Keratinocyte (primary cell): ENCODE measurements at regions not wholly inside any gene's neighbourhood (a gene's known extent, or its start where the extent isn't known, plus 50 kb on each side); places are given as distances from the start of the nearest gene placed in this dataset.

Experiments
- DNase-seq: peaks from one replicate; pipeline ENCODE4 v3.0.0-alpha.2; 2011; ENCODE audit warnings: low read depth, missing footprints, low spot score
- FAIRE-seq: peaks from 2 replicates; lab custom pipeline; 2011; peaks lifted over from hg19 to GRCh38; lab: Jason Lieb, UNC
- H2AFZ ChIP-seq: 2 replicates; pipeline ENCODE4 v1.6.0; 2012; ENCODE audit warnings: low read length, control low read depth, inconsistent platforms; ENCODE audit not compliant: control insufficient read depth
- H3K27ac ChIP-seq: 2 replicates; pipeline ENCODE4 v1.5.1; 2011; ENCODE audit warnings: low read length; ENCODE audit not compliant: control insufficient read depth, insufficient read depth
- H3K27me3 ChIP-seq: 3 replicates; pipeline ENCODE4 v1.6.0; 2011; ENCODE audit warnings: low read length; ENCODE audit not compliant: control insufficient read depth, insufficient read depth; ENCODE audit errors: extremely low read depth
- H3K36me3 ChIP-seq, 2 experiments: 2 replicates in 1 of 2; 3 replicates in 1 of 2; pipeline ENCODE4 v1.5.1; 2011; ENCODE audit warnings: low read length in 2 of 2, mild to moderate bottlenecking in 1 of 2; ENCODE audit not compliant: control insufficient read depth in 2 of 2, insufficient read depth in 2 of 2; ENCODE audit errors: extremely low read depth in 1 of 2
- H3K4me1 ChIP-seq: 3 replicates; pipeline ENCODE4 v1.5.1; 2011; ENCODE audit warnings: low read length; ENCODE audit not compliant: control insufficient read depth, insufficient read depth; ENCODE audit errors: extremely low read depth
- H3K4me2 ChIP-seq: 3 replicates; pipeline ENCODE4 v1.6.0; 2011; ENCODE audit warnings: low read depth, low read length; ENCODE audit not compliant: control insufficient read depth, insufficient read depth; ENCODE audit errors: extremely low read depth
- H3K4me3 ChIP-seq, 3 experiments: fragments of 200-600 bp in 1 of 3; sonication (generic) in 1 of 3; 2 replicates in 2 of 3; 3 replicates in 1 of 3; pipeline ENCODE4 v1.5.1; 2011 to 2016; ENCODE audit warnings: low read length in 3 of 3, mild to moderate bottlenecking in 3 of 3, control low read depth in 2 of 3, inconsistent platforms in 1 of 3, low read depth in 1 of 3, mixed read lengths in 1 of 3, mixed run types in 1 of 3, moderate library complexity in 1 of 3; ENCODE audit not compliant: control insufficient read depth in 2 of 3, insufficient read depth in 2 of 3; ENCODE audit errors: extremely low read depth in 1 of 3
- H3K79me2 ChIP-seq: 2 replicates; pipeline ENCODE4 v1.6.0; 2012; ENCODE audit warnings: low read length; ENCODE audit not compliant: control insufficient read depth, insufficient read depth
- H3K9ac ChIP-seq: 3 replicates; pipeline ENCODE4 v1.6.0; 2011; ENCODE audit warnings: low read length; ENCODE audit not compliant: control insufficient read depth, insufficient read depth; ENCODE audit errors: extremely low read depth
- H3K9me1 ChIP-seq: 3 replicates; pipeline ENCODE4 v1.6.0; 2011; ENCODE audit warnings: low read length; ENCODE audit not compliant: control insufficient read depth, insufficient read depth; ENCODE audit errors: extremely low read depth
- H3K9me3 ChIP-seq: 2 replicates; pipeline ENCODE4 v1.5.1; 2012; ENCODE audit warnings: low read depth, low read length; ENCODE audit not compliant: control insufficient read depth
- H4K20me1 ChIP-seq: 3 replicates; pipeline ENCODE4 v1.6.0; 2011; ENCODE audit warnings: low read length; ENCODE audit not compliant: control insufficient read depth, insufficient read depth; ENCODE audit errors: extremely low read depth
- EZH2 ChIP-seq: IDR thresholded peaks from one replicate; pipeline ENCODE4 v1.6.1; 2012; ENCODE audit warnings: inconsistent platforms, mild to moderate bottlenecking, low read length, moderate library complexity
- dilution Hi-C: fragments of 300-500 bp; cut with MboI; formaldehyde crosslinking; loops from one replicate; pipeline ENCODE4 v1.7.0; 2020; ENCODE audit warnings: low sequenced_read_pairs; ENCODE audit not compliant: extremely low pct_ligation_motif_present
- TF ChIP-seq, protein P1 (sequence below), 3 experiments: IDR thresholded peaks in 1 of 3; conservative IDR thresholded peaks in 1 of 3; optimal IDR thresholded peaks in 1 of 3; 2 replicates in 2 of 3; 3 replicates in 1 of 3; pipeline versions ENCODE3 to v1.5.1; 2011; ENCODE audit warnings: low read length in 3 of 3, mild to moderate bottlenecking in 3 of 3, moderate library complexity in 2 of 3, control low read depth in 1 of 3, inconsistent platforms in 1 of 3; ENCODE audit not compliant: insufficient read depth in 2 of 3; ENCODE audit errors: extremely low read depth in 1 of 3

DNA sequence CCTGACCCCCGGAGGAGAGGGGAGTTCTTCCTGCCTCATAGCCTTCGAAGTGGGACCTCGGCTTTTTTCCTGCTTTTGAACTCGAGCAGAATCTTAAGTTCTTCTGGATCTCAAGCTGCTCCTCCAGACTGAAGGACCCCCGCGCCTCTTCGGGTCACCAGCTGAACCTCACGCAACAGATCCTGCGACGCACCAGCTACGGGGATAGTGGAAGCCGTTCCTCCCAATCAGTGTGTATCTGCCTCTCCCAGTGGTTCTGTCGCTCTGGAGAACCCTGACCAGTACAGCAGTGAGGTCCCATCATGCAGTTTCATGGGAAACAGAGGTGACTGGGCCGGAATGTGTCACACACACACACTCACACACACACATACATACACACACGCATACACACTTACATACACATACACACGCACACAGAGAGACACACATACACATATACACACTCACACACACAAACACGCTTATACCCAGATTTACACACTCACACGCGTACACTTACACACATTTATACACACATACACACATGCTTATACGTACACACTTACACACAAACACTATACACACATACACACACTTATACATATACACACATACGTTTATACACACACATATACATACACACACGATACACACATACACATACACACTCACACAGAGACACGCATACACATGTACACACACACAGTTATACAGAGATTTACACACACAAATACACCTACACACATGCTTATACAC, 170.0 kb downstream of the TTLL2 start:
- no peak for FAIRE-seq
- H3K9me1 ChIP-seq: no peaks in the 10 kb centered on the region
- dilution Hi-C loops: no loop called here
- no peaks in the 10 kb centered on the region for H3K79me2 ChIP-seq
- no peak overlapping the region for H3K9ac ChIP-seq
- H3K27ac ChIP-seq: no peak overlapping the region
- H3K4me1 ChIP-seq: no peaks in the 10 kb centered on the region
- DNase-seq: no peak
- H3K4me3 ChIP-seq: no peak overlapping the region
- TF ChIP-seq, protein P1, sequence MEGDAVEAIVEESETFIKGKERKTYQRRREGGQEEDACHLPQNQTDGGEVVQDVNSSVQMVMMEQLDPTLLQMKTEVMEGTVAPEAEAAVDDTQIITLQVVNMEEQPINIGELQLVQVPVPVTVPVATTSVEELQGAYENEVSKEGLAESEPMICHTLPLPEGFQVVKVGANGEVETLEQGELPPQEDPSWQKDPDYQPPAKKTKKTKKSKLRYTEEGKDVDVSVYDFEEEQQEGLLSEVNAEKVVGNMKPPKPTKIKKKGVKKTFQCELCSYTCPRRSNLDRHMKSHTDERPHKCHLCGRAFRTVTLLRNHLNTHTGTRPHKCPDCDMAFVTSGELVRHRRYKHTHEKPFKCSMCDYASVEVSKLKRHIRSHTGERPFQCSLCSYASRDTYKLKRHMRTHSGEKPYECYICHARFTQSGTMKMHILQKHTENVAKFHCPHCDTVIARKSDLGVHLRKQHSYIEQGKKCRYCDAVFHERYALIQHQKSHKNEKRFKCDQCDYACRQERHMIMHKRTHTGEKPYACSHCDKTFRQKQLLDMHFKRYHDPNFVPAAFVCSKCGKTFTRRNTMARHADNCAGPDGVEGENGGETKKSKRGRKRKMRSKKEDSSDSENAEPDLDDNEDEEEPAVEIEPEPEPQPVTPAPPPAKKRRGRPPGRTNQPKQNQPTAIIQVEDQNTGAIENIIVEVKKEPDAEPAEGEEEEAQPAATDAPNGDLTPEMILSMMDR (optimal IDR thresholded peaks at IDR 0.05 in 1 of 3, IDR thresholded peaks at IDR 0.05 in 1 of 3, conservative IDR thresholded peaks at IDR 0.05 in 1 of 3; ENCODE audit: extremely low read depth in 1 of 3, insufficient read depth in 2 of 3, low read length in 3 of 3): no peak
- TF ChIP-seq EZH2: no peak
- H3K9me3 ChIP-seq: peaks cover 7% of the 10 kb centered on the region
- H3K36me3 ChIP-seq: no peaks in the 10 kb centered on the region
- no peak overlapping the region for H2AFZ ChIP-seq
- H3K4me2 ChIP-seq: no peak overlapping the region
- no peaks in the 10 kb centered on the region for H3K27me3 ChIP-seq
- no peaks in the 10 kb centered on the region for H4K20me1 ChIP-seq

DNA sequence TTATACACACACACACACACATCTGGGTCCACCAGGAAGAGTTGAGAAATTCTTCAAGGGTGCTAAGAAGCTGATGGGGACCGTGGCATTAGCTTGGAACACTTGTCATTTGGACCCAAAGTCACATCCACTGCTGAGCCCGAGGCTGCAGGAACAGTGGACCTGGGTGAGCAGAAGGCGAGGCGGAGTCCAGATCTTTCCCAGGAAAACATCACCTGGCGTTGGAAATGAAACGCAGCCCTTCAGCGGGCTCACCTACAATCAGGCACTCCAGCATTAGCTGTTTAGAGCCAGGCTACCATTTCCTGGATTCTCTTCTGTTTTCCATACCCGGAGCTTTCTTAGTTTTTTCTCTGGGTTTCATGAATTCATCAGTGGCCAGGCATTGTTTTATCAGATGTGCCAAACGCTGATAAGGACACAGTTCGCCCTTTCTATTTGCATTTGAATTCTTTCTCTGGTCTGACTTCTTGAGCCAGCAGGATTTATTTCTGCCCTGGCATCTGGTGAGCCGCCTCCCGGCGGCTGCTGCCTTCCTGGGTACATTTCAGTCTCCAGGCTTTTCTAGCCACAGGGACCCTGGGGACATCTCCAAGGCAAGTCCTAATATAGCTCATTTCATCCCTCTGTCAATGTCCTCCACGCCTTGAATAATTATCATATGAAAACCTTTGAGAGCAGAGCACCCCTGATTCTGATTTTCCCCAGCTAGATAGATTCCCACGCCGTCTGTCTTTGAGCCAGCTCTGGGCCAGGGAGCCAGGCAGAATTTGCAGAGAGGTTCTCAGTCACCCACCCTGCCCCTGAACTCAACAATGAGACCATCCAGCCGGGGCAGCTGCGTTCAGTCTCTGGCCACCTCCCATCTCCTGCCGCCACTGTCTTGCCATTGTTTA, 170.9 kb downstream of the TTLL2 start:
- no peak for DNase-seq
- no peaks in the 10 kb centered on the region for H3K4me1 ChIP-seq
- H3K79me2 ChIP-seq: no peaks in the 10 kb centered on the region

More for the DNA sequence above, 170.9 kb downstream of the TTLL2 start:
- Histone ChIP-seq H3K9me3 (peaks cover 7% of the 10 kb centered on the region), H3K27ac (no peak overlapping the region), H3K27me3 (no peaks in the 10 kb centered on the region), H3K4me3 (no peak overlapping the region), H4K20me1 (no peaks in the 10 kb centered on the region), H3K9me1 (no peaks in the 10 kb centered on the region), H3K36me3 (no peaks in the 10 kb centered on the region), H2AFZ (no peak overlapping the region), H3K9ac (no peak overlapping the region), H3K4me2 (no peak overlapping the region)
- dilution Hi-C loops: no loop called here
- FAIRE-seq: no peak
- TF ChIP-seq, protein P1 (optimal IDR thresholded peaks at IDR 0.05 in 1 of 3, IDR thresholded peaks at IDR 0.05 in 1 of 3, conservative IDR thresholded peaks at IDR 0.05 in 1 of 3; ENCODE audit: extremely low read depth in 1 of 3, insufficient read depth in 2 of 3, low read length in 3 of 3): no peak
- no peak for TF ChIP-seq EZH2
